Upper lobe of left lung (tissue), 6 donors: ENCODE measurements at regions not wholly inside any gene's neighbourhood (a gene's known extent, or its start where the extent isn't known, plus 50 kb on each side); places are given as distances from the start of the nearest gene placed in this dataset.

ENCODE experiments used
- ATAC-seq, 2 donors: fragments of 200-7000 bp; cut with Tn5 transposase; one replicate each; pipeline ENCODE4 v1.9.1; 2022; ENCODE audit warnings: mild to moderate bottlenecking in 2 of 2, moderate library complexity in 2 of 2; ENCODE audit not compliant: low FRiP score in 2 of 2
- DNase-seq, 2 donors: peaks; one replicate each; pipeline ENCODE4 v3.0.0-alpha.2; 2019 to 2020
- H3K27ac ChIP-seq, 4 donors: fragments of 200-600 bp; sonication (generic); one replicate each; pipeline ENCODE4 v1.5.1; 2016 to 2019
- H3K27me3 ChIP-seq, 4 donors: fragments of 200-600 bp; sonication (generic); one replicate each; pipeline ENCODE4 v1.5.1; 2017 to 2019
- H3K36me3 ChIP-seq, 4 donors: fragments of 200-600 bp; sonication (generic); one replicate each; pipeline ENCODE4 v1.5.1; 2016 to 2019
- H3K4me1 ChIP-seq, 4 donors: fragments of 200-600 bp; sonication (generic); one replicate each; pipeline ENCODE4 v1.5.1; 2018 to 2019
- H3K4me3 ChIP-seq, 4 donors: fragments of 200-600 bp; sonication (generic); one replicate each; pipeline ENCODE4 v1.5.1; 2017 to 2019; ENCODE audit warnings: mild to moderate bottlenecking in 2 of 4, moderate library complexity in 1 of 4
- H3K9me3 ChIP-seq, 4 donors: fragments of 200-600 bp; sonication (generic); one replicate each; pipeline ENCODE4 v1.5.1; 2018 to 2019
- CTCF ChIP-seq, 6 experiments: fragments of 450-650 bp in 4 of 6; fragments of 200-600 bp in 2 of 6; sonication (generic) in 2 of 6; IDR thresholded peaks; one replicate each; pipeline ENCODE4 v1.5.1; 2016 to 2019; ENCODE audit warnings: antibody characterized with exemption in 6 of 6
- EP300 ChIP-seq, 4 donors: sonication (generic); formaldehyde crosslinking; IDR thresholded peaks; one replicate each; pipeline ENCODE4 v1.5.1; 2017; ENCODE audit warnings: antibody characterized with exemption in 4 of 4, control low read depth in 2 of 4
- POLR2A ChIP-seq, 4 donors: fragments of 450-650 bp; IDR thresholded peaks; one replicate each; pipeline ENCODE4 v1.5.1; 2016 to 2017; ENCODE audit warnings: antibody characterized with exemption in 4 of 4, mild to moderate bottlenecking in 2 of 4
- POLR2AphosphoS5 ChIP-seq, 2 donors: sonication (generic); formaldehyde crosslinking; IDR thresholded peaks; one replicate each; pipeline ENCODE4 v1.5.1; 2017; ENCODE audit warnings: antibody characterized with exemption in 2 of 2
- WGBS, 2 donors: methylation state at CpG; one replicate each; pipeline ENCODE4 v1.1.5; 2017 to 2018; 5-methylcytosine and 5-hydroxymethylcytosine counted together
- donor health status: DM: no; HTN: no; CAD: no; lungs with moderate emphysema.
- donor health status: DM: no; HTN: yes; CAD: no; lungs with severe emphysema.

- WGBS, 2 donors, result 87 to 92% methylated on average over 4 of the region's 4 CpGs
- peaks cover 13 to 17% (median 14%) of the 10 kb centered on the region in 4 donors for H3K4me1 ChIP-seq
- H3K9me3 ChIP-seq, result no peaks in the 10 kb centered on the region
- H3K36me3 ChIP-seq, result no peaks in the 10 kb centered on the region
- no peaks in the 10 kb centered on the region for H3K27me3 ChIP-seq
- TF ChIP-seq POLR2AphosphoS5 (IDR thresholded peaks at IDR 0.05) (no peak), POLR2A (IDR thresholded peaks at IDR 0.05) (no peak), EP300 (IDR thresholded peaks at IDR 0.05) (no peak), CTCF (IDR thresholded peaks at IDR 0.05) (no peak)
- no peak overlapping the region for H3K4me3 ChIP-seq
- no peak overlapping the region for H3K27ac ChIP-seq
- ATAC-seq, result no peak
- DNase-seq, result no peak
Measured at GRCh38 chr9:647522-647921, 194.0 kb upstream of the DMRT1 start.

- no peak for ATAC-seq
- Histone ChIP-seq H3K27ac (no peak overlapping the region), H3K4me1 (peaks cover 14 to 19% (median 14%) of the 10 kb centered on the region in 4 donors), H3K36me3 (no peaks in the 10 kb centered on the region), H3K9me3 (no peaks in the 10 kb centered on the region), H3K4me3 (no peak overlapping the region), H3K27me3 (no peaks in the 10 kb centered on the region)
- TF ChIP-seq EP300 (IDR thresholded peaks at IDR 0.05), result no peak
- DNase-seq, result no peak
- 82 to 83% methylated on average over 9 of the region's 9 CpGs for WGBS, 2 donors
Measured at GRCh38 chr9:649128-650074, 192.1 kb upstream of the DMRT1 start.

GRCh38 chr9:650362-650761 lies 191.1 kb upstream of the DMRT1 start:
- Histone ChIP-seq H3K4me3 (peak overlapping the region in 1 of 4 donors; percentile 19), H3K27ac (no peak overlapping the region), H3K4me1 (peaks cover 14 to 19% (median 16%) of the 10 kb centered on the region in 4 donors), H3K27me3 (no peaks in the 10 kb centered on the region), H3K9me3 (no peaks in the 10 kb centered on the region), H3K36me3 (no peaks in the 10 kb centered on the region)
- ATAC-seq, result peak in 1 of 2 donors; percentile 56
- TF ChIP-seq CTCF (IDR thresholded peaks at IDR 0.05) (no peak), POLR2A (IDR thresholded peaks at IDR 0.05) (no peak), POLR2AphosphoS5 (IDR thresholded peaks at IDR 0.05) (no peak), EP300 (IDR thresholded peaks at IDR 0.05) (no peak)
- DNase-seq, result peak in 1 of 2 donors; percentile 51
- 63 to 74% methylated on average over 1 of the region's 1 CpG for WGBS, 2 donors

GRCh38 chr9:651371-651770 lies 190.1 kb upstream of the DMRT1 start:
- TF ChIP-seq POLR2AphosphoS5 (IDR thresholded peaks at IDR 0.05) (no peak), POLR2A (IDR thresholded peaks at IDR 0.05) (no peak), CTCF (IDR thresholded peaks at IDR 0.05) (no peak), EP300 (IDR thresholded peaks at IDR 0.05) (no peak)
- WGBS, 2 donors, result 74 to 84% methylated on average over 2 of the region's 2 CpGs
- H3K36me3 ChIP-seq, result no peaks in the 10 kb centered on the region
- peaks cover 20 to 29% (median 25%) of the 10 kb centered on the region in 4 donors for H3K4me1 ChIP-seq
- no peaks in the 10 kb centered on the region for H3K9me3 ChIP-seq
- no peaks in the 10 kb centered on the region for H3K27me3 ChIP-seq
- ATAC-seq, result no peak
- no peak overlapping the region for H3K27ac ChIP-seq
- no peak for DNase-seq
- H3K4me3 ChIP-seq, result no peak overlapping the region

- no peak overlapping the region for H3K27ac ChIP-seq
- peak; percentile 31 to 80 for ATAC-seq
- peaks cover 25 to 35% (median 30%) of the 10 kb centered on the region in 4 donors for H3K4me1 ChIP-seq
- H3K36me3 ChIP-seq, result no peaks in the 10 kb centered on the region
- TF ChIP-seq POLR2A (IDR thresholded peaks at IDR 0.05) (no peak), EP300 (IDR thresholded peaks at IDR 0.05) (peak in 1 of 4 donors; percentile 15), POLR2AphosphoS5 (IDR thresholded peaks at IDR 0.05) (peak in 1 of 2 donors; percentile 16), CTCF (IDR thresholded peaks at IDR 0.05) (no peak)
- no peaks in the 10 kb centered on the region for H3K9me3 ChIP-seq
- DNase-seq, result peak in 1 of 2 donors; percentile 49
- H3K4me3 ChIP-seq, result no peak overlapping the region
- no peaks in the 10 kb centered on the region for H3K27me3 ChIP-seq
- WGBS, 2 donors, result 66 to 71% methylated on average over 9 of the region's 9 CpGs
Measured at GRCh38 chr9:652914-653313, 188.6 kb upstream of the DMRT1 start.
